Mesenchymal stem cell (in vitro differentiated cells and primary cell): ENCODE measurements at regions not wholly inside any gene's neighbourhood (a gene's known extent, or its start where the extent isn't known, plus 50 kb on each side); places are given as distances from the start of the nearest gene placed in this dataset.

Experiments used
- DNase-seq: peaks from one replicate; pipeline ENCODE4 v3.0.0-alpha.2; 2013
- H2AFZ ChIP-seq: one replicate; pipeline ENCODE4 v1.6.1; 2013; ENCODE audit warnings: low read depth, mild to moderate bottlenecking, control low read depth, inconsistent platforms, low read length, moderate library complexity
- H2AK5ac ChIP-seq: 2 replicates; pipeline ENCODE4 v1.6.1; 2013; ENCODE audit warnings: low read length, moderate library complexity, mild to moderate bottlenecking, inconsistent platforms; ENCODE audit not compliant: severe bottlenecking
- H2BK120ac ChIP-seq: one replicate; pipeline ENCODE4 v1.6.1; 2013; ENCODE audit warnings: low read depth, mild to moderate bottlenecking, inconsistent platforms, low read length, moderate library complexity
- H2BK12ac ChIP-seq, 2 experiments: one replicate each; pipeline ENCODE4 v1.6.1; 2013; ENCODE audit warnings: inconsistent platforms in 2 of 2, low read length in 2 of 2, mild to moderate bottlenecking in 2 of 2, moderate library complexity in 2 of 2, control low read depth in 1 of 2
- H2BK15ac ChIP-seq: one replicate; pipeline ENCODE4 v1.6.1; 2013; ENCODE audit warnings: mild to moderate bottlenecking, low read depth, inconsistent platforms; ENCODE audit not compliant: poor library complexity, severe bottlenecking
- H2BK5ac ChIP-seq: 2 replicates; pipeline ENCODE4 v1.6.1; 2013; ENCODE audit warnings: low read depth, mild to moderate bottlenecking, low read length, control low read depth, inconsistent platforms; ENCODE audit not compliant: poor library complexity, severe bottlenecking
- H3K14ac ChIP-seq, 2 experiments: one replicate each; pipeline ENCODE4 v1.6.1; 2013; ENCODE audit warnings: inconsistent platforms in 2 of 2, low read length in 2 of 2, control low read depth in 1 of 2, mild to moderate bottlenecking in 1 of 2, moderate library complexity in 1 of 2
- H3K18ac ChIP-seq, 2 experiments: one replicate each; pipeline ENCODE4 v1.6.1; 2013; ENCODE audit warnings: inconsistent platforms in 2 of 2, low read length in 2 of 2, control low read depth in 1 of 2, low read depth in 1 of 2, mild to moderate bottlenecking in 1 of 2
- H3K23ac ChIP-seq, 2 experiments: one replicate each; pipeline ENCODE4 v1.6.1; 2013; ENCODE audit warnings: inconsistent platforms in 2 of 2, low read length in 2 of 2, mild to moderate bottlenecking in 2 of 2, moderate library complexity in 2 of 2, control low read depth in 1 of 2
- H3K27ac ChIP-seq: 2 replicates; pipeline ENCODE4 v1.5.1; 2013; ENCODE audit warnings: mild to moderate bottlenecking, moderate library complexity, low read length, control low read depth, inconsistent platforms; ENCODE audit not compliant: poor library complexity, severe bottlenecking
- H3K27me3 ChIP-seq, 2 experiments: 2 replicates each; pipeline versions ENCODE4 v1.6.1 to v1.7.0; 2013; ENCODE audit warnings: low read length in 2 of 2, mild to moderate bottlenecking in 2 of 2, moderate library complexity in 2 of 2, control low read depth in 1 of 2, inconsistent platforms in 1 of 2; ENCODE audit not compliant: control insufficient read depth in 1 of 2, insufficient read depth in 1 of 2
- H3K36me3 ChIP-seq, 2 experiments: 2 replicates each; pipeline versions ENCODE4 v1.6.1 to v1.7.0; 2013; ENCODE audit warnings: low read length in 2 of 2, control low read depth in 1 of 2, inconsistent platforms in 1 of 2, low read depth in 1 of 2, mild to moderate bottlenecking in 1 of 2; ENCODE audit not compliant: insufficient read depth in 2 of 2, control insufficient read depth in 1 of 2
- H3K4ac ChIP-seq, 2 experiments: one replicate each; pipeline ENCODE4 v1.6.1; 2013; ENCODE audit warnings: inconsistent platforms in 2 of 2, low read length in 2 of 2, mild to moderate bottlenecking in 2 of 2, moderate library complexity in 2 of 2, control low read depth in 1 of 2, low read depth in 1 of 2
- H3K4me1 ChIP-seq: 2 replicates; pipeline ENCODE4 v1.6.1; 2013; ENCODE audit warnings: low read depth, low read length, control low read depth; ENCODE audit not compliant: control insufficient read depth, insufficient read depth
- H3K4me2 ChIP-seq: 2 replicates; pipeline ENCODE4 v1.6.1; 2013; ENCODE audit warnings: low read length, mild to moderate bottlenecking, inconsistent platforms; ENCODE audit not compliant: poor library complexity, severe bottlenecking
- H3K4me3 ChIP-seq, 2 experiments: 2 replicates each; pipeline versions ENCODE4 v1.5.1 to v1.7.0; 2013; ENCODE audit warnings: low read length in 2 of 2, mild to moderate bottlenecking in 2 of 2, control low read depth in 1 of 2, low read depth in 1 of 2; ENCODE audit not compliant: insufficient read depth in 1 of 2
- H3K79me1 ChIP-seq: replicated peaks from 2 replicates; pipeline ENCODE4 v1.6.1; 2013; ENCODE audit warnings: mild to moderate bottlenecking, control low read depth, low read length, inconsistent platforms; ENCODE audit not compliant: poor library complexity, severe bottlenecking
- H3K9ac ChIP-seq: 2 replicates; pipeline ENCODE4 v1.7.0; 2013; ENCODE audit warnings: mild to moderate bottlenecking, low read length, moderate library complexity
- H3K9me3 ChIP-seq: 2 replicates; pipeline ENCODE4 v1.7.0; 2013; ENCODE audit warnings: mild to moderate bottlenecking, low read length; ENCODE audit not compliant: control insufficient read depth
- H4K8ac ChIP-seq: one replicate; pipeline ENCODE4 v1.6.1; 2013; ENCODE audit warnings: inconsistent platforms, mild to moderate bottlenecking, low read length, moderate library complexity
- H4K91ac ChIP-seq: one replicate; pipeline ENCODE4 v1.6.1; 2013; ENCODE audit warnings: mild to moderate bottlenecking, low read length, inconsistent platforms
- WGBS: methylation state at CpG from one replicate; pipeline ENCODE4 v1.1.7; 2013; ENCODE audit warnings: mixed read lengths; 5-methylcytosine and 5-hydroxymethylcytosine counted together

DNA sequence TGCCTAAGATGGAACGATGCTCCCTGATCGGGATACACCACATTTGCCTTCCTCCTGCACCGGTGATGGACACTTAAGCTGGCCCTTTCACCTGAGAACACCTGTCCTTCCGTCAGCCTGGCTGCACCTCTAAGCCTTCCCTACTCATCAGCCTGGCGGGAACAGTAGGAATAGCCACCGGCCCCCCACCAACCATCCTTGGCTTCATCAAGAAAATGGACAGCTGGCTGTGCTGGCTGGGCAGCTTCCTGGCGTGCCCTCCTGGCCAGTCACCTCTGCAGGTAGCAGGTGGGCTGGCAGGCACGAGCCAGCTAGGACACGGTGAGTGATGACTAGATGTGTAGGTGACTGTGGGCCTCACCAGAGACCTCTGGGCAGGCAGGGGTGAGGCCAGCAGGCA lies 142.8 kb downstream of the CTTN start:
- 83% methylated on average over 9 of the region's 9 CpGs for WGBS
- no peak overlapping the region for H3K27ac ChIP-seq
- no peak overlapping the region for H4K8ac ChIP-seq
- H3K27me3 ChIP-seq = peaks cover under 1 to 6% of the 10 kb centered on the region in 2 experiments
- no peak overlapping the region for H2BK5ac ChIP-seq
- no peak overlapping the region for H2AFZ ChIP-seq
- no peaks in the 10 kb centered on the region for H3K36me3 ChIP-seq
- no peak overlapping the region for H3K4ac ChIP-seq
- H3K23ac ChIP-seq = no peak overlapping the region
- H3K4me3 ChIP-seq = no peak overlapping the region
- H3K4me1 ChIP-seq = peaks cover 11% of the 10 kb centered on the region
- no peaks in the 10 kb centered on the region for H3K79me1 ChIP-seq
- H4K91ac ChIP-seq = no peak overlapping the region
- no peak for DNase-seq
- no peak overlapping the region for H3K18ac ChIP-seq
- H3K14ac ChIP-seq = no peak overlapping the region
- no peak overlapping the region for H3K4me2 ChIP-seq
- no peak overlapping the region for H2BK12ac ChIP-seq
- H2BK120ac ChIP-seq = no peak overlapping the region
- no peak overlapping the region for H2AK5ac ChIP-seq
- no peak overlapping the region for H3K9ac ChIP-seq
- no peaks in the 10 kb centered on the region for H3K9me3 ChIP-seq
- H2BK15ac ChIP-seq = no peak overlapping the region

DNA sequence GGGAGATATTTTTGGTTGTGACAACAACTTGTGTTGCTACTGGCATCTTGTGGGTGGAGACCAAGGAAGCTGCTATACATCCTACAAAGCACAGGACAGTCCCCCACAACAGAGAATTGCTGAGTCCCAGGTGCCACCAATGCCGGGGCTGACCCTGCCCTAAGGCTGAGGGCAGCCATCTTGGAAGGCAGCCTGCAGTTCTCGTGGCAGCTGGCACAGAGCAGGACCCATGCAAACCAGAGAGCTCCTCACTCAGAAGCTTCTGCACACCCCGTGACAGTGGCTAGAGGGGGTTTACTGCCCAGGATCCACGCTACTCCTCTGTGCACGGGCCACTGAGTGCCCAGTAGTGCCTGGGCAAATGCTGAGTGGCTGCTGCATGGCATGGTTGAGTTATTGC lies 143.4 kb downstream of the CTTN start:
- Histone ChIP-seq H3K27ac (no peak overlapping the region), H3K4me3 (no peak overlapping the region), H3K14ac (no peak overlapping the region), H4K8ac (no peak overlapping the region), H3K4me1 (peaks cover 11% of the 10 kb centered on the region), H3K23ac (no peak overlapping the region), H2BK15ac (no peak overlapping the region), H3K4ac (no peak overlapping the region), H3K18ac (no peak overlapping the region), H3K4me2 (no peak overlapping the region), H3K36me3 (no peaks in the 10 kb centered on the region), H2AFZ (no peak overlapping the region), H2BK120ac (no peak overlapping the region), H2BK5ac (no peak overlapping the region), H3K27me3 (peaks cover 4 to 9% of the 10 kb centered on the region in 2 experiments), H2BK12ac (no peak overlapping the region), H4K91ac (no peak overlapping the region), H2AK5ac (no peak overlapping the region), H3K79me1 (peaks cover 2% of the 10 kb centered on the region), H3K9me3 (no peaks in the 10 kb centered on the region), H3K9ac (no peak overlapping the region)
- DNase-seq = no peak
- whole genome bisulfite sequencing = 74% methylated on average over 5 of the region's 5 CpGs

DNA sequence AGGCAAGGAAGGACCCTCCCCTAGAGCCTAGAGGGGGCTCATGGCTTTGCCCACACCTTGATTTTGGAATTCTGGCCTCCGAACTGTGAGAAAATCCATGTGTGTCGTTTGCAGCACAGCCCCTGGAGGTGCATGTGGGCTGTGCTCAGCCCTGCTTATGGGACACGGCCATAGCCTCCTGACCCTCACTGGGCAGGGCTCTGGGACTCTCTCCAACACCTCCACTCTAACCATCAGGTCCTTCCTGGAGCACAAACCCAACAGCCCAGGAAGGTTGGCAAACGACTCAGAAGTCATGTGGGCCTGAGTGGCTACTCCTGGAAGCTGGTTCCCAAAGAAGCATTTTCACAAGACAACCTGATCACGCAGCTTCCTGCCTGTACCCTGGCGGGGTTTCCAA lies 144.1 kb downstream of the CTTN start:
- H3K36me3 ChIP-seq = no peaks in the 10 kb centered on the region
- no peak overlapping the region for H2AK5ac ChIP-seq
- H4K8ac ChIP-seq = no peak overlapping the region
- DNase-seq = no peak
- no peak overlapping the region for H2AFZ ChIP-seq
- H3K4me3 ChIP-seq = no peak overlapping the region
- H2BK120ac ChIP-seq = no peak overlapping the region
- H3K4me2 ChIP-seq = no peak overlapping the region
- no peak overlapping the region for H3K9ac ChIP-seq
- no peak overlapping the region for H3K14ac ChIP-seq
- H2BK12ac ChIP-seq = no peak overlapping the region
- no peak overlapping the region for H3K18ac ChIP-seq
- no peak overlapping the region for H2BK15ac ChIP-seq
- no peaks in the 10 kb centered on the region for H3K9me3 ChIP-seq
- no peak overlapping the region for H3K4ac ChIP-seq
- peaks cover 2% of the 10 kb centered on the region for H3K79me1 ChIP-seq
- peaks cover 11% of the 10 kb centered on the region for H3K4me1 ChIP-seq
- 81% methylated on average over 6 of the region's 6 CpGs for WGBS
- H4K91ac ChIP-seq = no peak overlapping the region
- H3K27ac ChIP-seq = no peak overlapping the region
- no peak overlapping the region for H2BK5ac ChIP-seq
- peaks cover 4 to 9% of the 10 kb centered on the region in 2 experiments for H3K27me3 ChIP-seq
- no peak overlapping the region for H3K23ac ChIP-seq

DNA sequence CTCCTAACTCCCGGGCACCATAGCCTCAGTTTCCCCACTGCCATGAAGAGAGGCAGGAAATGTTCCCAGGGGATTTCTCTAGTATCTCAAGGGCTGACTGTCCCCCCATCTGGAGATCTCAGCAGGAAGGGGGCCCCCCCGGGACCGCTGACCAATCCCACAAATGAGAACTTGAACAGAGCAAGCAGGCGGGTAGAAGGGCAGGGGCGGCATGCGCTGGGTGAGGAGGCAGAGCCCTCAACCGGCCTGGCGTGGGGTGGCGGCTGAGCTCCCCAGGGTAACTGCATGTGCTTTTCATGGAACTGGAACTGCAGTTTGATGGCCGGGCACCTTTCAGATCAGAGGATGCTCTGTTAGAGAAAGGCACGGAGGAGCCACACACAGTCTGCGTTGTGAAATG lies 144.5 kb downstream of the CTTN start:
- H3K23ac ChIP-seq = no peak overlapping the region
- no peak overlapping the region for H2BK15ac ChIP-seq
- no peak overlapping the region for H3K18ac ChIP-seq
- no peak overlapping the region for H3K4me3 ChIP-seq
- H3K4me1 ChIP-seq = peaks cover 11% of the 10 kb centered on the region
- 86% methylated on average over 11 of the region's 12 CpGs for WGBS
- H3K4ac ChIP-seq = no peak overlapping the region
- H2BK120ac ChIP-seq = no peak overlapping the region
- H4K8ac ChIP-seq = no peak overlapping the region
- H2AK5ac ChIP-seq = no peak overlapping the region
- peaks cover 2% of the 10 kb centered on the region for H3K79me1 ChIP-seq
- H2BK12ac ChIP-seq = no peak overlapping the region
- H2BK5ac ChIP-seq = no peak overlapping the region
- no peaks in the 10 kb centered on the region for H3K36me3 ChIP-seq
- H3K27ac ChIP-seq = no peak overlapping the region
- H3K27me3 ChIP-seq = peaks cover 7 to 9% of the 10 kb centered on the region in 2 experiments
- no peak for DNase-seq
- H3K4me2 ChIP-seq = no peak overlapping the region
- H3K9ac ChIP-seq = no peak overlapping the region
- H2AFZ ChIP-seq = no peak overlapping the region
- no peaks in the 10 kb centered on the region for H3K9me3 ChIP-seq
- no peak overlapping the region for H3K14ac ChIP-seq
- no peak overlapping the region for H4K91ac ChIP-seq
